ENCODE measurements at regions not wholly inside any gene's neighbourhood (a gene's known extent, or its start where the extent isn't known, plus 50 kb on each side); places are given as distances from the start of the nearest gene placed in this dataset.

DNA sequence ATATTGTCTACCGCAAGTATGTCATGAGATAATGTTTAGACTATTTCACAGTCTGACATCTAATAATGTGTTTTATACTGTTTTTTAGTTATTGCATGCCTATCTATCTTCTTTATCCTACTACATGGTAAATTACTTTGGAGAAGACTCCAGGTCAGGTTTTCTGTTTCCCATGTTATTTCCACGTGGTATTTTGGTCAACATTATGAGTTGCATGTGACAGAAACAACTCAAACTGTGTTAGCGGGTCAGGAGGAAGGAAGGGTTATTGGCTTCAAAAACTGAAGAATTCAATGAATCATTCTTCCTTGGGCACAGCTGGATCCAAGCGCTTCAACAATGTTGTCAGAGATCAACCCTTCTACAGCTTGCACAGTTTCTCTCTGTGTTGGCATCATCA is 252.1 kb upstream of the CCNG1 start:
- DNase-seq (ENCODE audit: low read depth, low spot score) = no peak
- H3K27me3 ChIP-seq (ENCODE audit: control insufficient read depth, insufficient read depth, low read length) = no peaks in the 10 kb centered on the region
- ChIA-PET CTCF (no interaction called here), POLR2A (no interaction called here)
- TF ChIP-seq TCF7L2 (IDR thresholded peaks at IDR 0.05; ENCODE audit: low read depth, low read length) (no peak), POLR2AphosphoS5 (IDR thresholded peaks at IDR 0.05; ENCODE audit: low read depth, low read length) (no peak), SIN3A (IDR thresholded peaks at IDR 0.05; ENCODE audit: borderline replicate concordance, insufficient read depth, low read depth, low read length) (no peak)
- TF ChIP-seq, protein P1, sequence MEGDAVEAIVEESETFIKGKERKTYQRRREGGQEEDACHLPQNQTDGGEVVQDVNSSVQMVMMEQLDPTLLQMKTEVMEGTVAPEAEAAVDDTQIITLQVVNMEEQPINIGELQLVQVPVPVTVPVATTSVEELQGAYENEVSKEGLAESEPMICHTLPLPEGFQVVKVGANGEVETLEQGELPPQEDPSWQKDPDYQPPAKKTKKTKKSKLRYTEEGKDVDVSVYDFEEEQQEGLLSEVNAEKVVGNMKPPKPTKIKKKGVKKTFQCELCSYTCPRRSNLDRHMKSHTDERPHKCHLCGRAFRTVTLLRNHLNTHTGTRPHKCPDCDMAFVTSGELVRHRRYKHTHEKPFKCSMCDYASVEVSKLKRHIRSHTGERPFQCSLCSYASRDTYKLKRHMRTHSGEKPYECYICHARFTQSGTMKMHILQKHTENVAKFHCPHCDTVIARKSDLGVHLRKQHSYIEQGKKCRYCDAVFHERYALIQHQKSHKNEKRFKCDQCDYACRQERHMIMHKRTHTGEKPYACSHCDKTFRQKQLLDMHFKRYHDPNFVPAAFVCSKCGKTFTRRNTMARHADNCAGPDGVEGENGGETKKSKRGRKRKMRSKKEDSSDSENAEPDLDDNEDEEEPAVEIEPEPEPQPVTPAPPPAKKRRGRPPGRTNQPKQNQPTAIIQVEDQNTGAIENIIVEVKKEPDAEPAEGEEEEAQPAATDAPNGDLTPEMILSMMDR (IDR thresholded peaks at IDR 0.05) = no peak
- TF ChIP-seq, protein P2, sequence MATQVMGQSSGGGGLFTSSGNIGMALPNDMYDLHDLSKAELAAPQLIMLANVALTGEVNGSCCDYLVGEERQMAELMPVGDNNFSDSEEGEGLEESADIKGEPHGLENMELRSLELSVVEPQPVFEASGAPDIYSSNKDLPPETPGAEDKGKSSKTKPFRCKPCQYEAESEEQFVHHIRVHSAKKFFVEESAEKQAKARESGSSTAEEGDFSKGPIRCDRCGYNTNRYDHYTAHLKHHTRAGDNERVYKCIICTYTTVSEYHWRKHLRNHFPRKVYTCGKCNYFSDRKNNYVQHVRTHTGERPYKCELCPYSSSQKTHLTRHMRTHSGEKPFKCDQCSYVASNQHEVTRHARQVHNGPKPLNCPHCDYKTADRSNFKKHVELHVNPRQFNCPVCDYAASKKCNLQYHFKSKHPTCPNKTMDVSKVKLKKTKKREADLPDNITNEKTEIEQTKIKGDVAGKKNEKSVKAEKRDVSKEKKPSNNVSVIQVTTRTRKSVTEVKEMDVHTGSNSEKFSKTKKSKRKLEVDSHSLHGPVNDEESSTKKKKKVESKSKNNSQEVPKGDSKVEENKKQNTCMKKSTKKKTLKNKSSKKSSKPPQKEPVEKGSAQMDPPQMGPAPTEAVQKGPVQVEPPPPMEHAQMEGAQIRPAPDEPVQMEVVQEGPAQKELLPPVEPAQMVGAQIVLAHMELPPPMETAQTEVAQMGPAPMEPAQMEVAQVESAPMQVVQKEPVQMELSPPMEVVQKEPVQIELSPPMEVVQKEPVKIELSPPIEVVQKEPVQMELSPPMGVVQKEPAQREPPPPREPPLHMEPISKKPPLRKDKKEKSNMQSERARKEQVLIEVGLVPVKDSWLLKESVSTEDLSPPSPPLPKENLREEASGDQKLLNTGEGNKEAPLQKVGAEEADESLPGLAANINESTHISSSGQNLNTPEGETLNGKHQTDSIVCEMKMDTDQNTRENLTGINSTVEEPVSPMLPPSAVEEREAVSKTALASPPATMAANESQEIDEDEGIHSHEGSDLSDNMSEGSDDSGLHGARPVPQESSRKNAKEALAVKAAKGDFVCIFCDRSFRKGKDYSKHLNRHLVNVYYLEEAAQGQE (IDR thresholded peaks at IDR 0.05; ENCODE audit: insufficient read depth in 1 of 2, low read depth in 2 of 2, low read length in 1 of 2) = no peak
- no peak overlapping the region for H3K27ac ChIP-seq (ENCODE audit: low read length)
- H3K4me3 ChIP-seq (ENCODE audit: low read depth in 2 of 2, low read length in 2 of 2) = no peak overlapping the region
- no TSS peak for BruUV-seq (replicated peaks)
- no peaks in the 10 kb centered on the region for H3K36me3 ChIP-seq (ENCODE audit: control insufficient read depth, insufficient read depth, low read length)
- no peak for ATAC-seq
- in situ Hi-C loops (cut with HindIII; ENCODE audit: low pct_unique_long_range_greater_than_20kb, low sequenced_read_pairs) (no loop called here), intact Hi-C loops (cut with micrococcal nuclease; ENCODE audit: unreplicated experiment) (no loop called here)
- H3K9me3 ChIP-seq (ENCODE audit: control insufficient read depth, insufficient read depth, low read depth, low read length) = no peaks in the 10 kb centered on the region
- H3K4me1 ChIP-seq (ENCODE audit: control insufficient read depth, insufficient read depth, low read length) = no peaks in the 10 kb centered on the region

DNA sequence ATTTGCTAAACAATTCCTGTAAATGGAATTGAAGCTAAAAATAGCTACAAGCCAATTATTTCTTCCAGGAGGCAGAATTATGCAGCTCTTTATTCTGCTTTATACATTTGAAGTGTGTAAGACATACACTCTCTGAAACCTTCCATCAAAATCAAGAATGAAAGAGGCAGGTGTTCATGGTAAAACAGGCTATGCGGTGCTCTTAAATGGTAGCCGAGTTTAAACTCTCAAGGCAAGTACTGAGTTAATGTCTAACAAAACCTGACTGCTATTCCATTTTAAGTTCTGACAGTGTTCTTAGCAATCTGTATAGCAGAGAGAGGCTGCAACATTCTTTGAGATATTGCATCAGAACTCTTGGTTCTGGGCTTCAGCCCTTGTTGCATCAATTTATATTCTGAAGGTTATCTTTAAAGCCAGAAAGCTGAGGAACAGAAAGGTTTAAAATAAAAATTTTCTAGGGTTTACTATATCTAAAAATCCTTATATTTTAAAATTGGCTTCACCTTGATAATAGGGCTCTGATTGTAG is 248.3 kb upstream of the CCNG1 start:
- intact Hi-C loops (cut with micrococcal nuclease; ENCODE audit: unreplicated experiment) (no loop called here), in situ Hi-C loops (cut with HindIII; ENCODE audit: low pct_unique_long_range_greater_than_20kb, low sequenced_read_pairs) (no loop called here)
- DNase-seq (ENCODE audit: low read depth, low spot score) (no peak), ATAC-seq (no peak)
- no peaks in the 10 kb centered on the region for H3K27me3 ChIP-seq (ENCODE audit: control insufficient read depth, insufficient read depth, low read length)
- BruUV-seq (replicated peaks) = no TSS peak
- H3K36me3 ChIP-seq (ENCODE audit: control insufficient read depth, insufficient read depth, low read length) = no peaks in the 10 kb centered on the region
- ChIA-PET POLR2A (no interaction called here), CTCF (no interaction called here)
- H3K9me3 ChIP-seq (ENCODE audit: control insufficient read depth, insufficient read depth, low read depth, low read length) = no peaks in the 10 kb centered on the region
- H3K4me1 ChIP-seq (ENCODE audit: control insufficient read depth, insufficient read depth, low read length) = no peaks in the 10 kb centered on the region
- no peak overlapping the region for H3K27ac ChIP-seq (ENCODE audit: low read length)
- H3K4me3 ChIP-seq (ENCODE audit: low read depth in 2 of 2, low read length in 2 of 2) = no peak overlapping the region
- TF ChIP-seq, protein P2 (IDR thresholded peaks at IDR 0.05; ENCODE audit: insufficient read depth in 1 of 2, low read depth in 2 of 2, low read length in 1 of 2) = no peak
- TF ChIP-seq POLR2AphosphoS5 (IDR thresholded peaks at IDR 0.05; ENCODE audit: low read depth, low read length) (no peak), TCF7L2 (IDR thresholded peaks at IDR 0.05; ENCODE audit: low read depth, low read length) (no peak)
- TF ChIP-seq, protein P1 (IDR thresholded peaks at IDR 0.05) = no peak

All from Panc1 (cell line).